IPS DF 6.9 (cell line): ENCODE measurements at regions not wholly inside any gene's neighbourhood (a gene's known extent, or its start where the extent isn't known, plus 50 kb on each side); places are given as distances from the start of the nearest gene placed in this dataset.

ENCODE experiments used
- DNase-seq: peaks from one replicate; pipeline ENCODE4 v3.0.0-alpha.2; 2013; ENCODE audit warnings: low read depth, low spot score
- H3K27ac ChIP-seq: one replicate; pipeline ENCODE4 v1.5.1; 2013; ENCODE audit warnings: low read length, control low read depth
- H3K27me3 ChIP-seq: 2 replicates; pipeline ENCODE4 v1.6.1; 2013; ENCODE audit warnings: mild to moderate bottlenecking, low read length; ENCODE audit not compliant: control insufficient read depth, insufficient read depth
- H3K36me3 ChIP-seq: 2 replicates; pipeline ENCODE4 v1.6.1; 2013; ENCODE audit warnings: low read length; ENCODE audit not compliant: control insufficient read depth, insufficient read depth
- H3K4me1 ChIP-seq: 2 replicates; pipeline ENCODE4 v1.6.1; 2013; ENCODE audit warnings: low read length; ENCODE audit not compliant: control insufficient read depth, insufficient read depth
- H3K4me3 ChIP-seq: 2 replicates; pipeline ENCODE4 v1.5.1; 2013; ENCODE audit warnings: mild to moderate bottlenecking, low read length
- H3K9me3 ChIP-seq: 2 replicates; pipeline ENCODE4 v1.6.1; 2013; ENCODE audit warnings: low read length, inconsistent platforms; ENCODE audit not compliant: control insufficient read depth, insufficient read depth
- WGBS: extraction: QIAGEN DNeasy Blood & Tissue Kit; methylation state at CpG from one replicate; pipeline ENCODE4 v1.1.7; 2013; ENCODE audit warnings: mixed read lengths, missing lambda C conversion rate; ENCODE audit not compliant: insufficient read length, insufficient coverage; 5-methylcytosine and 5-hydroxymethylcytosine counted together

DNA sequence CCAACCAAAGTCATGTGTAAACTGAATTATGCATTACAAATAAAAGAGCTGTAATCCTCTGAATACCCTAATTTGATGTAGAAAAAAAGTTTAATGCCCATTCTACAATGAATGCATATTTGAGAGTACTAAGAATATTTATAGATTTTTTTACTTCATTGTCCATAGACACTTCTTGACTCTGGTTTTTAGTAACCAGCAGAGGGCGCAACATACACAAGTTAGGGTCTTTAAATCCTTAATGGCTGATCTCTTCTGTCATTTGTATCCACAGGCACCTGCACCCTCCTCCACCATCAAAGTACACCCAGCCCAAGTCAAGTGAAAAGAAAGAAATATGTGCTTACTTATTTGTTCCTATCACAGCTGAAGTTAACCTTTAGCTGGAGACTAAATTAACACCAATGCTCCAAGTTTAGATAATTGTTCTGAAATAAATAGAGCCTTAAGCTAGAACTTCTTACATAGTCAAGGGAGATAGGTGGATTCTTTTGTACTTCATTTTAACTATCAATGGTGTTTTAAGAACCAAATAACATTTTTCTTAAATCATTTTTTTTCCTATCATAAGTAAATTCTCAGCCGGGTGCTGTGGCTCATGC lies 524.2 kb upstream of the DAB2 start:
- Histone ChIP-seq H3K36me3 (no peaks in the 10 kb centered on the region), H3K4me1 (no peaks in the 10 kb centered on the region), H3K9me3 (no peaks in the 10 kb centered on the region), H3K27me3 (no peaks in the 10 kb centered on the region), H3K4me3 (no peak overlapping the region), H3K27ac (no peak overlapping the region)
- peak; percentile 41 for DNase-seq
- WGBS = no CpG with 5 or more reads among the region's 2 CpGs

DNA sequence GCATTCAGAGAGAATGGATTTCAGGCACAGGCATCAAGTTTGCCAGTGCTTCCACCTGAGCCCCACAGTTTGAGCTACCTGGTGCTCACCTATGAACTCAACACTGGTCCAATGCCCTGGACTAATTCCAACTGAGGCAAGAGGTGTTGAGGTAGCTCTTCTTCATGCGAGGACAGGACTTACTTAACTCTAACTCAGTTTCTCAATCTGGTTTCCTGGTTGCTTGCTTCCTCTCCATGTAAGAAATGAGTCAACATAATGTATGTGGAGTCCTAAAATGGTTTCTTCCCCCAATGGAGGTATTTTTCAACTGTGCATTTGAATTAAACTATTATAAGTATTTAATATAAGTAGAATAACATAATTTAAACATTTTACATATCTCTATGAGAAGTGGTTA lies 523.6 kb upstream of the DAB2 start:
- no peaks in the 10 kb centered on the region for H3K36me3 ChIP-seq
- H3K27me3 ChIP-seq = no peaks in the 10 kb centered on the region
- no peaks in the 10 kb centered on the region for H3K4me1 ChIP-seq
- no peaks in the 10 kb centered on the region for H3K9me3 ChIP-seq
- no peak overlapping the region for H3K27ac ChIP-seq
- no peak overlapping the region for H3K4me3 ChIP-seq
- WGBS = no CpG with 5 or more reads among the region's 1 CpG
- no peak for DNase-seq

DNA sequence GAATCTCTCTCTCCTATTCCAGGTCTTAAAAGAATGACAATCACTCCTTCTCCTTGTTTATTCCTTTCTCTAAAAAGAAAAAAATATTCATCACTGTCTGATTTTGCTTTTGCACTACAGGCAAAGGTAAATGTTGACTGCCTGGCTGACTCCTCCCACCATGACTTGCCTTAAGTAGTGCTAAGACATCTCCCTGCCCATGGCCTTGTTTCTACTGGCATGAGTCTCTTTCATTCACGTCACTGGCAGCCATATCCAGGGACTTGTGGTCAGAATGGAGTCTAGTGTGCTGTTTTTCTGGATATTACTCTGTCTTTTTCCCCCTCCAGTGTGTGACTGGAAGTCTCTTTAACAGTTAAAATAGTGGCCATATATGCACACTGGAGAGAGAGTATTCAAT lies 522.9 kb upstream of the DAB2 start:
- H3K4me3 ChIP-seq = no peak overlapping the region
- no peaks in the 10 kb centered on the region for H3K9me3 ChIP-seq
- H3K27ac ChIP-seq = no peak overlapping the region
- H3K4me1 ChIP-seq = no peaks in the 10 kb centered on the region
- WGBS = no CpG with 5 or more reads among the region's 1 CpG
- no peak for DNase-seq
- H3K36me3 ChIP-seq = no peaks in the 10 kb centered on the region
- no peaks in the 10 kb centered on the region for H3K27me3 ChIP-seq

DNA sequence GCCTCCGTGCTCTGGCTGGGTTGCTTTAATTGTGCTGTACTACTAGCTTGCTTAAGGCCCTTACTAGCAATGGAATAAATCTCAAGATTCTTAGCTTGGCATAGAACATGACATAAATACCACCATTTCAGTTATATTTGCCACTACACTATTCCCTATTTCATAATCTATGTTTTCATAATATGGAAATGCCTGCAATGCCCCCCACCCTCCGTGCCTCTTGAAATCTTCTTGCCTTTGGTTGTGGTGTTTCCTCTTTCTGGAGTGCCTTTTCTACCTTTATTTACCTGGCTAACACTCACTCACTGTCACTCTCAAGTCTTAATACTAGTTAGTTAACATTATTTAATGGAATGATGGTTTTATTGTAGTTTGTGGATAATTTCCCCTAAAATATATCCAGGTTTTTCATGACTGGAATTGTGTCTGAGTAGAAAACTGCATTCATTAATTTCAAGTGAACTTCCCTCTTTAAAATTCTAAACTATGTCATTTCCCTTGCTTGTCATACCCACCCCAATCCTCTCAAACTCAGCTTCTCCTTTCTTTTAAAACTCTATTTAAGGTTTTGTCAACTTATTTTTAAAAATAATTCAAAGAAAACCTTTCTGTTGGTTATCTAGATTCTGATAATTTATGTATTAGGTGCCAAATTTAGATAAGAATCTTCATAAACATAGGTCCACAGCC lies 521.7 kb upstream of the DAB2 start:
- Histone ChIP-seq H3K9me3 (no peaks in the 10 kb centered on the region), H3K27me3 (no peaks in the 10 kb centered on the region), H3K27ac (no peak overlapping the region), H3K4me3 (no peak overlapping the region), H3K4me1 (no peaks in the 10 kb centered on the region), H3K36me3 (no peaks in the 10 kb centered on the region)
- DNase-seq = no peak
- WGBS = no CpG with 5 or more reads among the region's 2 CpGs

DNA sequence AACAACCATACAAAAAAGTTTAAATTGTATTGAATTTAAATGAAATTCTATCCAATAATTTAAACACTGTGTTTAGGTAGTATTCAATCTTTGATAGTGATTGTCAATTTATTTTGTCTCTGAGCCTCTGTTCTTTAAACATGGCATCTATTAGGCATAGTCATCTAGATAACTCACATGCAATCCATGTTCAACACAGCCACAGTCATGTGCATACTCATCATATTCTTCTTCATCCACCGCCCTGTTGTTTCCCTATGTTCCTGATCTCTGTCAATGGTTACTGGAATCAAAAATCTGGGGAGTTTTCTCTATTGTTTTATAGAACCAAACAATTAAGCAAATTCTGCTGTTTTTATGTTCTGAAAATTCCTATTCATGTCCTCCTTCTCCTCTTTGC lies 521.1 kb upstream of the DAB2 start:
- Histone ChIP-seq H3K4me1 (no peaks in the 10 kb centered on the region), H3K27ac (no peak overlapping the region), H3K9me3 (no peaks in the 10 kb centered on the region), H3K27me3 (no peaks in the 10 kb centered on the region), H3K36me3 (no peaks in the 10 kb centered on the region), H3K4me3 (no peak overlapping the region)
- WGBS = no CpG with 5 or more reads among the region's 1 CpG
- no peak for DNase-seq

DNA sequence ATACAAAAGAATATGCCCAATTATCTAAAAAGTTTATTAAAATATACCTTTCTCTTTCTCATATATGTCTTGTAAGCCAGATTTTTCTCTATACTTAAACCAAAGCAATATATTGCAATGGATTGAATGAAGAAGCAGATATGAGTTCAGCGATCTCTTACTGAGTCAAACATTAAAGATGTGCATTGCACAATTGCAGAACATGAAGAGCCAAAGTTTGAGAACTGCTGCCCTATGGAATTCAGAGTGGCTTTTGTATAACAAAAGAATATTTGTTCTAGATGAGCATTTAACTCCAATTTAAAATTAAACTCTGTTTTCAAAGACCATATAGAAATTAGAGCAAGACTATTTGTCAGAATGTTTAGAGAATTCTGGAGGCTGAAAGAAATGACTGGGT lies 519.0 kb upstream of the DAB2 start:
- H3K27ac ChIP-seq = no peak overlapping the region
- no peaks in the 10 kb centered on the region for H3K36me3 ChIP-seq
- no CpG with 5 or more reads among the region's 1 CpG for WGBS

DNA sequence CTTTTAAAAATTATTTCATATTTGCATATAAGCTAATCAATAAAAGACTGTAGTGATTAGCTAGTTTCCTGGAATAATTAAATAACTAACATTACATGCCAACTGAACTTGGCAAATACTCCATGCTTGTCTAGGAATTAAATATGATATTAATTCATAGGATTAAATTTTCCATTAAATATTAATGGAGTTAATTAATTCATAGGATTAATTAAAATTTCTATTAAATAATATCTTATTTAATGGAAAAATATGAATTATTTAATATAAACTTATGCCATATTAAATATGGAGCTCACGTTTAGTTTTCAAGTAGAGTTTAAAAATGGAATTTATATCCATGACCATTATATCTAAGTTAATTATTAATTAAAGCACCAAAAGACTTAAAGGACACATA lies 517.8 kb upstream of the DAB2 start:
- Histone ChIP-seq H3K36me3 (no peaks in the 10 kb centered on the region), H3K4me3 (no peak overlapping the region), H3K9me3 (no peaks in the 10 kb centered on the region), H3K4me1 (no peaks in the 10 kb centered on the region), H3K27ac (no peak overlapping the region), H3K27me3 (no peaks in the 10 kb centered on the region)
- DNase-seq = no peak
- no CpG with 5 or more reads among the region's 1 CpG for WGBS

More for the DNA sequence above, 519.0 kb upstream of the DAB2 start:
- Histone ChIP-seq H3K27me3 (no peaks in the 10 kb centered on the region), H3K4me1 (no peaks in the 10 kb centered on the region), H3K9me3 (no peaks in the 10 kb centered on the region), H3K4me3 (no peak overlapping the region)
- no peak for DNase-seq

DNA sequence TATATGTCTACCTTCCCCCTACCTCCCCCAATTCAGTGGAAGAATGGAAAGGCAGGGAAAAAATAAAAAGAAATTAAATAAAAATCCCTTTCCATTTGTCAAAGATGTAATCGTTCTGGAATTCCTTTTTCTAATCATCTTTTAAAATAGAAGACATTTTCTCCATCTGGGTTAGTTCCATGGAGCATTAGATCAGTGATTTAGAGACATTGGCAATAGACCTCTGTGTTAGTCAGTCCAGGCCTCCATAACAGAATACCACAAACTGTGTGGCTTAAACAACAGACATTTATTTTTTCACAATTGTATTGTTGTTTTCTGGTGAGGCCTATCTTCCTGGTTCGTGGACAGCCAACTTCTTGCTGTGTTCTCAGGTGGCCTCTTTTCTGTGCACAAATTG lies 516.6 kb upstream of the DAB2 start:
- DNase-seq = no peak
- H3K4me1 ChIP-seq = no peaks in the 10 kb centered on the region
- H3K27me3 ChIP-seq = no peaks in the 10 kb centered on the region
- H3K9me3 ChIP-seq = no peaks in the 10 kb centered on the region
- no peaks in the 10 kb centered on the region for H3K36me3 ChIP-seq
- no peak overlapping the region for H3K4me3 ChIP-seq
- WGBS = no CpG with 5 or more reads among the region's 2 CpGs
- H3K27ac ChIP-seq = no peak overlapping the region

DNA sequence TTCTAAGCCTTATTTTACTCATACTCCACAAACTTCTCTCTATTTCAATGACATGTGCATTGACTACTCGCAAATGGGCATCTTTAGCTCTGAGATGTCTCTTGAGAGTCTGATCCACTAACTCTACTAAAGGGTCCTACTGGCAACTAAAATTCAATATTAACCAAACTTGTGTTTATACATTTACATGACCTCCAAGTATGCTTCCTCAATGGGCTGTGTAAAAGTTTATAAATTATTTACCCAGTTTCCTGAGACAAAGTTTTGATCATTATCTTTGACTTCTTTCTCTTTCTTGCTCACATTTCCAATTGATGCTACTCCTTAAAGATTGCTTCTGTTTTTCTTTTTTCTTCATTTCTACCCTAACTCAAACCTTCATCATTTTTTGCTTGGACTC lies 510.1 kb upstream of the DAB2 start:
- H3K36me3 ChIP-seq = no peaks in the 10 kb centered on the region
- DNase-seq = no peak
- no CpG with 5 or more reads among the region's 1 CpG for WGBS
- no peaks in the 10 kb centered on the region for H3K27me3 ChIP-seq
- H3K4me3 ChIP-seq = no peak overlapping the region
- H3K9me3 ChIP-seq = no peaks in the 10 kb centered on the region
- no peaks in the 10 kb centered on the region for H3K4me1 ChIP-seq
- H3K27ac ChIP-seq = no peak overlapping the region

DNA sequence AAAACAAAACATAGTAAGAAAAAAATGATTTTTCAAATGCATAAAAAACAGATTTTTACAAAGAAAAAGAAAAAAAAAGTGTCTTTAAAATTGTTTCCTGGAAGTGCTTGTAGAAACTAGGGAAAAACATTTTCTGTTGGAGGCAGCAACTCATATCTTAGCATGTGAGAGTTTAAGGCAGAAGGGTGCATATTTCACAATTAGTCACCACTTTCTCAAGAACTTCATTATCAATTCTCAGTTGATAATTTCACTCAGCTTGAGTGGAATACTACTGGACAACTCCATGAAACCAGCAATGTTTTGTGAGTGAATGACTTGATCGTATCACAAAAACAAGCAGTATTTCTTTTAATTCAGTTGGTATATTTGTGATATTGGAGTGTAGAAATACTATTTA lies 508.3 kb upstream of the DAB2 start:
- H3K9me3 ChIP-seq = no peaks in the 10 kb centered on the region
- WGBS = no CpG with 5 or more reads among the region's 1 CpG
- no peak overlapping the region for H3K27ac ChIP-seq
- no peaks in the 10 kb centered on the region for H3K36me3 ChIP-seq
- no peak overlapping the region for H3K4me3 ChIP-seq
- no peaks in the 10 kb centered on the region for H3K27me3 ChIP-seq
- no peak for DNase-seq
- H3K4me1 ChIP-seq = no peaks in the 10 kb centered on the region

DNA sequence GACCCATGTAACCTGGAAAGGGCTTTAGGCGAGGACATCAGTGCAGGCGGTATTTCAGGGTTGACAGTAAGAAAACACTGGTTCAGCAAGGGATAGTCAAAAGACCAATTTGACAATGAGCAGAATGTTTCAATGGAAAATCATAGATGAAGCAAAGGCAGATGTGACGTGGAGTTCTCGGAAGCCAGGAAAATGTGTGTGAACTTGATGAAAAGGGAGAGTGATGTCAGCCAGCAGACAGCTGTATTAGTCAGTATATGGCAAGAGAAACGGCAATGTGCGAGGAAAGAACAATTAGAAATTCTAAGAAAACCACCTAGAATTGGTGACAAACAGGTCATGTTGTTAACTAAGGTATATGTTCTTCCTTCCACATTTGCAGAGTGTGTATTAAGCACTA lies 503.9 kb upstream of the DAB2 start:
- Histone ChIP-seq H3K4me3 (no peak overlapping the region), H3K36me3 (no peaks in the 10 kb centered on the region), H3K27me3 (no peaks in the 10 kb centered on the region), H3K4me1 (no peaks in the 10 kb centered on the region), H3K9me3 (no peaks in the 10 kb centered on the region), H3K27ac (no peak overlapping the region)
- no CpG with 5 or more reads among the region's 6 CpGs for WGBS
- no peak for DNase-seq
